Endodermal cell (in vitro differentiated cells): ENCODE measurements at regions not wholly inside any gene's neighbourhood (a gene's known extent, or its start where the extent isn't known, plus 50 kb on each side); places are given as distances from the start of the nearest gene placed in this dataset.

Experiments used
- DNase-seq: peaks from one replicate; pipeline ENCODE4 v3.0.0-alpha.2; 2017
- H3K27ac ChIP-seq: 2 replicates; pipeline ENCODE4 v1.5.1; 2013; ENCODE audit warnings: mild to moderate bottlenecking, low read depth, low read length, moderate library complexity
- H3K27me3 ChIP-seq: 2 replicates; pipeline ENCODE4 v1.6.1; 2013; ENCODE audit warnings: mild to moderate bottlenecking, low read length, moderate library complexity; ENCODE audit not compliant: insufficient read depth, control insufficient read depth, poor library complexity, severe bottlenecking
- H3K36me3 ChIP-seq: 2 replicates; pipeline ENCODE4 v1.7.0; 2013; ENCODE audit warnings: mild to moderate bottlenecking, low read length, moderate library complexity; ENCODE audit not compliant: control insufficient read depth, insufficient read depth
- H3K4me1 ChIP-seq: one replicate; pipeline ENCODE4 v1.7.0; 2013; ENCODE audit warnings: low read length; ENCODE audit not compliant: control insufficient read depth, insufficient read depth
- H3K4me3 ChIP-seq: 2 replicates; pipeline ENCODE4 v1.5.1; 2013; ENCODE audit warnings: mild to moderate bottlenecking, low read length, moderate library complexity
- H3K9ac ChIP-seq: 2 replicates; pipeline ENCODE4 v1.6.1; 2013; ENCODE audit warnings: mild to moderate bottlenecking, low read length, moderate library complexity; ENCODE audit not compliant: poor library complexity, severe bottlenecking; ENCODE audit errors: extremely low read depth
- H3K9me3 ChIP-seq: 2 replicates; pipeline ENCODE4 v1.6.1; 2013; ENCODE audit warnings: mild to moderate bottlenecking, low read length, moderate library complexity; ENCODE audit not compliant: control insufficient read depth
- H3K27ac Mint-ChIP-seq: 2 replicates; pipeline ENCODE4 v1.8.0; 2020; ENCODE audit warnings: mixed read lengths
- H3K27me3 Mint-ChIP-seq: 2 replicates; pipeline ENCODE4 v1.8.0; 2021; ENCODE audit warnings: mild to moderate bottlenecking, mixed read lengths; ENCODE audit not compliant: insufficient read depth
- H3K36me3 Mint-ChIP-seq: 2 replicates; pipeline ENCODE4 v1.8.0; 2020; ENCODE audit warnings: low read depth, mixed read lengths
- H3K4me1 Mint-ChIP-seq: 2 replicates; pipeline ENCODE4 v1.8.0; 2020; ENCODE audit warnings: mixed read lengths
- H3K4me3 Mint-ChIP-seq: 2 replicates; pipeline ENCODE4 v1.8.0; 2020; ENCODE audit warnings: mild to moderate bottlenecking, moderate library complexity, mixed read lengths
- H3K9me3 Mint-ChIP-seq: 2 replicates; pipeline ENCODE4 v1.8.0; 2020; ENCODE audit warnings: mild to moderate bottlenecking, mixed read lengths
- WGBS, 2 experiments: methylation state at CpG; one replicate each; pipeline versions ENCODE4 v1.1.5 to v1.1.7; 2013; ENCODE audit warnings: missing lambda C conversion rate in 2 of 2, mixed read lengths in 1 of 2; ENCODE audit not compliant: insufficient coverage in 1 of 2, insufficient read length in 1 of 2; 5-methylcytosine and 5-hydroxymethylcytosine counted together
- TF ChIP-seq, protein P1 (sequence below): fragments of 200-600 bp; sonication (generic); conservative IDR thresholded peaks from 2 replicates; pipeline ENCODE4 v1.5.0; 2021; ENCODE audit warnings: antibody characterized with exemption, mild to moderate bottlenecking

DNA sequence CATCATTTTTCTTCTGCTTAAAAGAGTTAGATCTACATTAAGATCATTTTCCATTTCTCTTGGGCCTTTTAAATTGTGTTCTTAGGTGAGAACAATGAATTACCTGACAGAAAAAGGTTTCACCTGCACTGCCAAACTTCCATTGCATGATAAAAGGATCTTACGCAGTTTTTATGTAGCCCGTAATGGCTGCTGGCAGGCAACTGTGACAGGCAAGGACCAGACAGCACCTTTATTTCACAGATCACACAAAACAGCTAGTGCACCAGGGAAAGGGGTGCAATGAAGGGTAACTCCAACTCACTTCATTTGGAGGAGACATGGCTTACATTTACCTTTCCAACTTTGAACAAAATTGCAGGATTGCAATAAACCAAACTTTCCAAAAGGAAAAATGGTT, 159.8 kb downstream of the SLITRK1 start:
- no peaks in the 10 kb centered on the region for H3K27me3 ChIP-seq
- DNase-seq = no peak
- Mint-ChIP-seq H3K36me3 (no peaks in the 10 kb centered on the region), H3K27ac (no peak overlapping the region), H3K9me3 (no peaks in the 10 kb centered on the region), H3K27me3 (no peaks in the 10 kb centered on the region), H3K4me3 (no peak overlapping the region), H3K4me1 (no peaks in the 10 kb centered on the region)
- H3K9ac ChIP-seq = no peak overlapping the region
- H3K4me3 ChIP-seq = no peak overlapping the region
- no peaks in the 10 kb centered on the region for H3K4me1 ChIP-seq
- 93% methylated on average over 2 of the region's 2 CpGs; no CpG with 5 or more reads in 1 of the 2 experiments for WGBS, 2 experiments
- no peak overlapping the region for H3K27ac ChIP-seq
- TF ChIP-seq, protein P1, sequence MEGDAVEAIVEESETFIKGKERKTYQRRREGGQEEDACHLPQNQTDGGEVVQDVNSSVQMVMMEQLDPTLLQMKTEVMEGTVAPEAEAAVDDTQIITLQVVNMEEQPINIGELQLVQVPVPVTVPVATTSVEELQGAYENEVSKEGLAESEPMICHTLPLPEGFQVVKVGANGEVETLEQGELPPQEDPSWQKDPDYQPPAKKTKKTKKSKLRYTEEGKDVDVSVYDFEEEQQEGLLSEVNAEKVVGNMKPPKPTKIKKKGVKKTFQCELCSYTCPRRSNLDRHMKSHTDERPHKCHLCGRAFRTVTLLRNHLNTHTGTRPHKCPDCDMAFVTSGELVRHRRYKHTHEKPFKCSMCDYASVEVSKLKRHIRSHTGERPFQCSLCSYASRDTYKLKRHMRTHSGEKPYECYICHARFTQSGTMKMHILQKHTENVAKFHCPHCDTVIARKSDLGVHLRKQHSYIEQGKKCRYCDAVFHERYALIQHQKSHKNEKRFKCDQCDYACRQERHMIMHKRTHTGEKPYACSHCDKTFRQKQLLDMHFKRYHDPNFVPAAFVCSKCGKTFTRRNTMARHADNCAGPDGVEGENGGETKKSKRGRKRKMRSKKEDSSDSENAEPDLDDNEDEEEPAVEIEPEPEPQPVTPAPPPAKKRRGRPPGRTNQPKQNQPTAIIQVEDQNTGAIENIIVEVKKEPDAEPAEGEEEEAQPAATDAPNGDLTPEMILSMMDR = no peak
- no peaks in the 10 kb centered on the region for H3K36me3 ChIP-seq
- H3K9me3 ChIP-seq = no peaks in the 10 kb centered on the region

DNA sequence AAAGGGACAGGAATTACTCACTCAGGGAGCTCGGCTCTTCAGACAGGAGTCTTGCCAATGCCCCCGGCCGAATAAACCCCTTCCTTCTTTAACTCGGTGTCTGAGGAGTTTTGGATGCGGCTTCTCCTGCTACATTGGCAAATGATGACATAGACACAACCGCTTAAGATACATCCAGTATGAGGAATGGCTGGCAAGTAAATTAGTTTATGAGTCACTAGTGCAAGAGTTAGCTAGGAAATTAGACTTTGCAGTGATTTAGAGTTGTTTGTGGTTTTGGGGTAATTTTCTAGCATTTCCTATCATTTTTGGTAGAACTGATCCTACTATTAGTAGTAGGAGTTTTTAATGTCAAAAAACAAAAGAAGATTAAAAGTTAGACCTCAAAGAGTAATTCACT, 166.2 kb downstream of the SLITRK1 start:
- Histone ChIP-seq H3K9me3 (no peaks in the 10 kb centered on the region), H3K27me3 (no peaks in the 10 kb centered on the region), H3K4me3 (no peak overlapping the region), H3K9ac (no peak overlapping the region), H3K4me1 (no peaks in the 10 kb centered on the region), H3K27ac (no peak overlapping the region), H3K36me3 (no peaks in the 10 kb centered on the region)
- no peaks in the 10 kb centered on the region for H3K36me3 Mint-ChIP-seq
- H3K9me3 Mint-ChIP-seq = peaks cover 1% of the 10 kb centered on the region
- 94% methylated on average over 4 to 6 of the region's 6 CpGs for WGBS, 2 experiments
- H3K4me3 Mint-ChIP-seq = no peak overlapping the region
- DNase-seq = no peak
- H3K27me3 Mint-ChIP-seq = no peaks in the 10 kb centered on the region
- no peak overlapping the region for H3K27ac Mint-ChIP-seq
- no peaks in the 10 kb centered on the region for H3K4me1 Mint-ChIP-seq
- TF ChIP-seq, protein P1 = no peak

DNA sequence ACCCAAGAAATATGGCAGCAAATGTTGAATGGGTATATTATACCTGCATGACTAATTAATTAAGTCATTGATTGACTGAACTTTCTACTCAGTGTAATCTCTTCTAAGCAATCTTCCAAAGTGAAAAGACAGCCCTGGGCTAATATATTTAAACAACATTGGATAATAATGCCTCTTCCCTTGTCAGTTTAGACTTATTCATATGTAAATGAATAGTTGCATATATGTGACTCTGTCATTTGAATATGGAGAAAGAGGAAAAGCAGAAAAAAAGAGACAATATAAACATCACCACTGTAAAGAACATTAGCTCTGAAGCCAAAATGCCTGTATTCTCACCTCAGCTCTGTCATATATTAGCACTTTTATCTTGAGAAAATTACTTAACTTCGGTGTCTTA, 168.0 kb downstream of the SLITRK1 start:
- WGBS, 2 experiments = 87% methylated on average over 1 of the region's 1 CpG; no CpG with 5 or more reads in 1 of the 2 experiments
- H3K9ac ChIP-seq = no peak overlapping the region
- H3K27me3 Mint-ChIP-seq = no peaks in the 10 kb centered on the region
- no peaks in the 10 kb centered on the region for H3K36me3 Mint-ChIP-seq
- no peaks in the 10 kb centered on the region for H3K4me1 ChIP-seq
- H3K9me3 ChIP-seq = no peaks in the 10 kb centered on the region
- TF ChIP-seq, protein P1 = no peak
- no peak for DNase-seq
- H3K27ac Mint-ChIP-seq = no peak overlapping the region
- H3K27ac ChIP-seq = no peak overlapping the region
- no peaks in the 10 kb centered on the region for H3K36me3 ChIP-seq
- H3K4me1 Mint-ChIP-seq = no peaks in the 10 kb centered on the region
- no peaks in the 10 kb centered on the region for H3K27me3 ChIP-seq
- peaks cover 1% of the 10 kb centered on the region for H3K9me3 Mint-ChIP-seq
- H3K4me3 Mint-ChIP-seq = no peak overlapping the region
- H3K4me3 ChIP-seq = no peak overlapping the region
